ENCODE measurements at regions not wholly inside any gene's neighbourhood (a gene's known extent, or its start where the extent isn't known, plus 50 kb on each side); places are given as distances from the start of the nearest gene placed in this dataset.

DNA sequence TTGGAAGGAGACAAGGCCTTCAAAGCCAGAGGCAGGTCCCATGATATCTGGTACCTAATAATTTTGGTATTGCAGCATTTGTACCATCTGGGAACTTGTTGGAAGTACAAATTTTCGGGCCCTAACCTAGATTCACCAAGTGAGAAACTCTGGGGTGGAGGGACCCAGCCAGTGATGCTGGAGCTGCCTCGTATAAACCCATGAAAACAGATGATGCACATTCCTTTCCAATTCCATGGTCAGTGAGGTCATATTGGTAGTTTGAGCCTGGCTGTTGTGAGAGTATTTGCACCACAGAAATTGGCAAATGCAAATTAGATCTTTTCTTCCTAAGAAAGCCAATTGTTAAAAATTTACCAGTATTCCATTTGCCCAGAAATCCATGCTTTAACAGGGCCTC is 269.6 kb upstream of the PLXNA2 start:
- no peak for DNase-seq (ENCODE audit: low read depth, low spot score)

DNA sequence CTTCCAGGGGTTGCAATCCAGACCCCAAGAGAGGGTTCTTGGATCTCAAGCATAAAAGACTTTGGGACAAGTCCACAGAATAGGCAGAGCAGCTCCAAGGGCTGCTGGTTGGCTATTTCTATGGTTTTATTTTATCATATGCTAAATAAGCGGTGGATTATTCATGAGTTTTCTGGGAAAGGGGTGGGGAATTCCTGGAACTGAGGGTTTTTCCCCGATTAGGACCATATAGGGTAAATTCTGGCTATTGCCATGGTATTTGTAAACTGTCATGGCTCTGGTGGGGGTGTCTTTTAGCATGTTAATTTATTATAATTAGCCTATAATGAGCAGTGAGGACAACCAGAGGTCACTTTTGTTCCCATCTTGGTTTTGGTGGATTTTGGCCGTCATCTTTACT is 270.9 kb upstream of the PLXNA2 start:
- DNase-seq (ENCODE audit: low read depth, low spot score): no peak

DNA sequence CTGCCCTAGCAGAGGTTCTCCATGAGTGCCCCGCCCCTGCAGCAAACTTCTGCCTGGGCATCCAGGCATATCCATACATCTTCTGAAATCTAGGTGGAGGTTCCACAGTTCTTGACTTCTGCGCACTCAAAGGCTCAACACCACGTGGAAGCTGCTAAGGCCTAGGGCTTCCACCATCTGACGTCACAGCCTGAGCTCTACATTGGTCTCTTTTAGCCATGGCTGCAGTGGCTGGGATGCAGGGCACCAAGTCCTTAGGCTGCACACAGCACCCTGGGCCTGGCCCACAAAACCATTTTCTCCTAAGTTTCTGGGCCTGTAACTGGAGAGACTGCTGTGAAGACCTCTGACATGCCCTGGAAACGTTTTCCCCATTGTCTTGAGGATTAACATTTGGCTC is 272.6 kb upstream of the PLXNA2 start:
- DNase-seq (ENCODE audit: low read depth, low spot score): no peak

DNA sequence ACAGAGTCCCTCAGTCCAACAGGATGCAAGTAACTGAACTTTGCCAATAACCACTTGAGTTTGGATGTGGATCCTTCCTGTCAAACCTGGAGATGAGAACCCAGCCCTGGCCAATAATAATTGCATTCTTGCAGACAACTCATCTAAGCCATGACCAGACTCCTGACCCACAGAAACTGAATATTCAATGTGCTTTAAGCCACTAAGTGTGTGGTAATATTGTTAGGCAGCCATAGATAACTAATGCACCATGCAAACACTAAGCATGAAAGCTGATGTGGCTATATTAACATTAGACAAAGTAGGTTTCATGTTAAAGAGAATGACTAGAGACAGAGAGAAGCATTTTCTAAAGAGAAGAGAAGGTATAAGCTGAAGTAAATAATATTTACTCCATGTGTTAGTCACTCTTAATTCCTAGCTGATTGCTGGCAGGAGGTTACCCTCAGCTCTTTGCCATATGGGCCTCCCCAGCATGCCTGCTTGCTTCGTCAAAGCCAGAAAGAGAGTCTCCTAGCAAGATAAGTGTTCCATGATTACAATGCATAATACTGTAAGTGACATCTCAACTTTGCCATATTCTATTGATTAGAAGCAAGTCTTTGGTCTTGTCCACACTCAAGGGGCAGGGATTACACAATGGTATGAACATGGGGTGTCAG is 276.4 kb upstream of the PLXNA2 start:
- DNase-seq (ENCODE audit: low read depth, low spot score): no peak

DNA sequence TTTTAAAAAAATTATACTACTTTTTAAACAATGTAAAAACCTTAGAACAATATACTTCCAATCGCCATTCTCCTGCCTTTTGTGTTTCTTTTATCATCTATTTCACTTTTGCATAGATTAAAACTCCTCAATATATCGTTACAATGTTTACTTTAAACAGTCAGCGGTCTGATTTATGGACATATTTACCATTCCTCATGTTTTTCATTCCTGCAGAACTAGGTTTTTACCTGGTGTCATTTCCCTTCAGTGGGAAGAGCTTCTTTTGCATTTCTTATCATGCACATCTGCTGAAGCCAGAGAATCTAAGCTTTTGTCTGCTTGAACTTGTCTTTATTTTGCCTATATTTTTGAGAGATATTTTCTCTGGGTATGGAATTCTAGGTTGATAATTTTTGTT is 277.4 kb upstream of the PLXNA2 start:
- DNase-seq (ENCODE audit: low read depth, low spot score): no peak

DNA sequence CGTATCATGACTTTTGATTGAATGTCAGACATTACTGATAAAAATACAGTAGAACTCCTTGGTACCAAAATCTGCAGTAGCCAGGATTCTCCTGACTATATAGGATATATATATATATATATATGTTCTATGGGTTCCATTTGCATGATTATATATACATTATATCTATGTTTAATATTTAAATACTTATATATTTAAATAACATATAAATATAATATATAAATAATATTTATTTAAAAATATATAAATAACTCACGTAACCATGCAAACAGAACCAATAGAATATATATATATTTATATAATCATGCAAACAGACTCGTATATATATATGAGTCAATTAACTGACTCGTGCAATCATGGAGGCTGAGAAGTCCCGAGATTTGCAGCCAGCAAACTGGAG is 278.8 kb upstream of the PLXNA2 start:
- no peak for DNase-seq (ENCODE audit: low read depth, low spot score)

DNA sequence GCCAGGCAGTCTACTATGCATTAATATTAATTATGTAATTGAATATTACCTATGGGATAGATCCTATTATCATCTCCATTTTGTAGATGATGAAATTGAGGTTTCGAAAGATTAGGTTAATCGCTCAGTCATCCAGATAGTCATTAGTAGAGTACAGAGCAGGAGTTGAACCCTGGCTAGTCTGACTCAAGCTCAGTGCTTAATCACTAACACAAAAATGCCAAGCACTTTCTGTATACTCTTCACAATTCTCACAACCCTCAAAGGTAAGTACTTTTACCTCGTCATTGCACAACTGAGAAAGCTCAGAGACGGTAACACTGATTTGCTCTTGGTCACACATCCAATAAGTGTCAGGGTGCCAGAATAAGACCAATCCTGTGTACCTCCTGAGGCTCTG is 280.2 kb upstream of the PLXNA2 start:
- DNase-seq (ENCODE audit: low read depth, low spot score): no peak

DNA sequence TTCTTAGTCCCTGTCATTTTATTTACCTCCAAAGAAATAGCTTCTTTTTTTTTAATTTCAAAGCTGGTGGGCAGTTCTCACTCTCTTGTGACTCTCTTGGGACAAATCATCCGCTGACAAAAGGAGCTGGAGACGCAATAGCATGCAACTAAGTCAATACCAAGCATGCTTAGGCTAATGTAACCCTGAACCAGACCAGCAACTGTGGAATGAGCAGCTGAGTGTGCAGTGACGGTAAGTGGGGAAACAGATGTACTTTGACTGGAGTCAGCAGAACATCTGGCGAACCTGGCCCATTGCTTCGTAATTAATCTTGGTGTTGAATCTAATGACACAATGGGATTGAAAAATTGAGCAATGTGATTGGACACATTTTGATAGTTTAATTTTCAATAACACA is 280.7 kb upstream of the PLXNA2 start:
- no peak for DNase-seq (ENCODE audit: low read depth, low spot score)

DNA sequence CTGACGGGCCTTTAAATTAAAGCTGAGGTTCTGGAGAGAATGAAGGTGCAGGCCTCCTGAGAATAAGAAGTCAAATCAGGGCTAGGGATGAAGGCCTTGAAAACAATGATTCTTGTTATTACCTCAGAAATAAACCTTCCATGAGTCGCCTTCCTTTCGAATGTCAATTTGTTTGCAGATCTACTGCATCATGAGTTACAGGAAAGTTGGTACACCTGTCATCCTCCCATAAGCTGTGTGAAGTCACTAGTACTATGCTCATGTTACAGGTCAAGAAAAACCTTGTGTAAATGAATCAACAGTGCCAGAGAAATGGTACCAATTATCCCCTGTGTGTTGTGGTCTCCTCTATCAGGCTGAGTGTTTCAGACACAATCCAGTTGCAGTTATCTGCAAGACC is 281.2 kb upstream of the PLXNA2 start:
- DNase-seq (ENCODE audit: low read depth, low spot score): no peak

DNA sequence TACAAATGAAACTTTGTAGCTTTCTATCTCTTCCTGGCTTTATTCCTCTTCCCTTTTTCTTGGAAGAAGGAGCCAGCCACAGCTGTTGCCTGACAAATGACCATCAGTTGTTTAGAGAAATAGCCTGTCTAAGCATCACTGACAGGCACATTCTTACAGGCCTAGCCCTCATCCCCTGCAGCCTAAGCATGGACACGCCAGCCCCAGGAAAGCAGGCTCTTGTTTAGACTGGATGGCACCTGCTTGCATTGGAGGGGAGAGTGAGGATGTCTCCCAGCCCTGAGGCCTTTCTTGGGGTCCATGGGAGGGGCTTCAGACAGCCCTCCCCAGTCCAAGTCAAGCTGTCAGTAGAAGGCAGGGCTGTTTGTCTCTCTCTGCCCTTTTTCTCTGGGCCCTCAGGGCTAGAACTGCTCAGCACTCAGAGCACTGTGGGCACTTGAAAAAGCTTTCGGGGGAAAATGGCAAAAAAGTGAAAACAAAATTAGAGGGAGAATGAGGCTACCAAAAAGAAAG is 282.5 kb upstream of the PLXNA2 start:
- DNase-seq (ENCODE audit: low read depth, low spot score): no peak

DNA sequence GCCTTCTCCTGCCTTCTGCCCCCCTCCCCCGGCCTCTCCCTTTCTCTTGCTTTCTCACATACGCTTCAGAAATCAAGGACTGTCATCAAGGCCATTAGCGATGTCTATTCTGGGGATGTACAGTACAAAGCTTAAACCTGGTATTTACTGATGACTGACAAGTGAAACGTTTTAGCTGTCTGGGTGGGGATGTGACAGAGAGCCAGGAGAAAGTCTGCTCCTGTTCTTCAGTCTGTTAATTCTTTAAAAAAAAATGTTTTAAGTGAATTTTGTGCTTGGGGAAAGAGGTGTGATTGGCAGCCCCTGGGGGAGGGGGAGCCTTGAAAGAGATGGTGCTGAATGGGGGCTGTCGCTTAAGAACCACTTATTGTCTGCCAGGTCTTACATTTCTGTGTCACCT is 283.0 kb upstream of the PLXNA2 start:
- no peak for DNase-seq (ENCODE audit: low read depth, low spot score)

DNA sequence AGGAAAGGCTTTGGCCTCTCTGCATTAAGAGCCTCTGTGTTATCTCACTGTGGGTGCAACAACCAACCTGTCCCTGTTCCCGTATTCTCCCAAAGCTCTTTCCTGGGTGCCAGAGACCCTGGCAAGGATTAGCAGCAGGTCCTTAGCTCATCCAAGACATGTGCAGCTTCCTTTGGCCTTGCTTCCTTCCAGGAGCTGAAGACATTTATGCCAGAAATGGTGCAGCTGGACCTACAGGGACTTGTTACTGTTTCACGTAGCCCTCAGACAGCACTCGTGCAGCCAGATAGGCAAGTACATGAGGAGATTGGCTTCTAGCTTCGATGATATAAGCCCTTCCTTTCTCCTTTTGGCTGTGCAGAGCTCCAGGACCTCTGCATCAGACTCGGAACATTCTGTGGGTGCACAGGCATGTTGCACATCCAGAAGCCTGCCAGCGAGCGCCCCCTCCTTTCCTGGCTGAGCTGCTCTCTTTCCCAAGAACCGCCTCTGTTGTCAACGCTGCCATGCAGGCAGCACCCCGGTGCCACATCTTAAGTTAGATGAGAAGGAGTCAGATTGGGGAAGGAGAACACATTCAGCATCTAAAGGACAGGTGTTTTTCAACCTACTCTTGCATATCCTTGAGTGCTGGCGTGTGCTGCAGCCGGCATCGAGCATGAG is 284.5 kb upstream of the PLXNA2 start:
- no peak for DNase-seq (ENCODE audit: low read depth, low spot score)

DNA sequence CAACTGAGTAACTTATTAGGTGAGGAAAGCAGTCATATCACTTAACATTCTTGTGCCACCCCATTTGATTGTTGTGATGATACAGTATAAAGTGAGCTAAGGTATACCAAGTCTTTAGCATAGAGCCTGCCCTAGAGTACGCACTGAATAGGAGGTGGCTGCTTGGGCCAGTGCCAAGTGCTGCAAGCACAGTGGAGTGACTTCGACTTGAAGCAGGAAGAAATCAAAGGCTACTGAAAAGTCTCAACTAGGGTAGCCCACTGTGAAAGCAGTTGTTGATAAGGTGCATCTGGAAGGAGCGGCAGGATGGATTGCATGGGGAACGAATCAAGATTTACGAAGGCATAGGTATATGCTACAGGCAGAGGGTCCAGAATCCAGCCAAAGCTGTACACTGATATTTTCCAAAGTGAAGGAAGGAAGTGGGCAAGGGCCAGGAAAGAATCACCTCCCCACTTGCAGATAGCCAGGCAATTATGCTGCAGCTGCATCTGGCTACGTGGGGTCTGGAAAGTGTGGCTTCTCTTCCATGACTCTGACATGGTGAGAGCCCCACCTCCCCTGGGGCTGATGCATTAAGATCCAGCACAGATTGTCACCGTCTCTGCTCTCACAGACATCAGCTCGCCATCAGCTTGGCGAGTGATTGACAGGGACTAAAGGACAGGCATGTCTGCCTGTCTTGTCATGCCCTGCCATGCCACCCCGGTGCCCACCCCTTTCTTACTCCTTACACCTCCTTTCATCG is 287.0 kb upstream of the PLXNA2 start:
- DNase-seq (ENCODE audit: low read depth, low spot score): no peak

DNA sequence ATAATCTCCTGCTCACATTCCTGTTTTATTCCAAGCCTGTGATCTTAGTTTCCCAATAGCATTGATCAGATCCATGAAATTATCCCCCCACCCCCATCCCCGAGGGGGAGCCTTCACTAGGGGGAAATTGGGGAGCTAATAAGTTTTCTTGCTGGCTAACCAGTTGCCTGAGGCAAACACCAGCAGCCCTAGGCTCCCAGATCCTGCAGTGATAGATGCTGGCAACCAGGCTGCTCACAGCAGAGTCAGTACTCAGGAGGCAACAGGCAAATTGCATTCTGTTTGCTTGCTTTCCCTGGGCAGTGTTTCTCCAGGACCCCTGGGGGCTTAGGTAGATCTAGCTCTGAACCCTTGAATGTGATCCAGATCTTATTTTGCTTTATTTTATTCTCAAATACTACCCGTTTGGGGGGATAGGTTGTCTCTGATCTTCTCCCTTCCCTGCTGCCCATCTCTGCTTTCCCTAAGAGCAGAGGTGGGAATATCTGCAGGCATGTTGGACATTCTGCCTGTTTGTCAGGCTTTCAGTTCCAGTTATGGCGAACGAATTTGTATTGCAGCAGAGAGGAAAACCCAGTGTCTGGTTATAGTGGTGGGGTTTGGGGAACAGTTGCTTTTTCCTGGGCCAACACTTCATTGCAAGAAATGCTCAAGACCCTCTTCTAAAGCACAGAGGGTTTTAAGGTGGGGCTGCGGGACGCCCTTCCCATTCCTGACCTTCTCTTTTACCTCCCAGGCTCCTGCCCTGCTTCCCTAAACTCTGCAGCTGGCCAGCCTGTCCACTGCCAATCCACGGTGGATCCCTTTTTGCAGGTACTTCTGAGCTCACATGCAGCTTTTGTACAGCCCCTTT is 289.8 kb upstream of the PLXNA2 start:
- DNase-seq (ENCODE audit: low read depth, low spot score): no peak

DNA sequence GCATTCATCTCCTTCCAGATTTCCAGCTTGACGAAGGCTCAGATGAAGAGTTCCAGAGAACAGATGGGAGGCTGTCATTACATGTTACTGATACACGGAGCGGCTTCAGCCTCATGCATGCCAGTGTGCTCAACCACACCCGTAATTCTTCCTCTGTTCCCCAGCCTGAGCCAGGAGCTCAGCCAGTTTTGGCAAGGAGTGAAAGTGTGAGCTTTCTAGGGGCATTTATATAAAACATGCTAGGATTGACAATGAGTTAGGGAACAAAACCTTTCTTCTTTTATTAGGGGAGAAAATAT is 290.4 kb upstream of the PLXNA2 start:
- no peak for DNase-seq (ENCODE audit: low read depth, low spot score)

DNA sequence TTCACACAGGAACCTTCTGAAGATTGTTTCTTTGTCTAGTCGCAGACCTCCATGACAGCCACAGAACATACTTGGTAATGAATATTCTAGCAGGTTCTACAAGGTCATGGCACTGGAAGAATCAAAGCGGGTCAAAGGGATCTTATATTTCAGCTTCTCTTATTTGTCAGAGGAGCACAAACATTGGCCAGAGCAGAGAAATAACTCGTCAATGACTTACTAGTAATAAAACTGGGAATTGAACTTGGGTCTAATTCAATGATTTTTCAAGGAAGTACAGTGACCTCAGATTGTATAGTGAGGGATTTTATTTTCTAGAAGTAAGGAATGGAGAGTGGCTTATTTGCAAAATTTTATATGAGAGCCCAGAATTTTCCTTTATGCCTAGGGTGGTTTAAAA is 290.8 kb upstream of the PLXNA2 start:
- DNase-seq (ENCODE audit: low read depth, low spot score): no peak

DNA sequence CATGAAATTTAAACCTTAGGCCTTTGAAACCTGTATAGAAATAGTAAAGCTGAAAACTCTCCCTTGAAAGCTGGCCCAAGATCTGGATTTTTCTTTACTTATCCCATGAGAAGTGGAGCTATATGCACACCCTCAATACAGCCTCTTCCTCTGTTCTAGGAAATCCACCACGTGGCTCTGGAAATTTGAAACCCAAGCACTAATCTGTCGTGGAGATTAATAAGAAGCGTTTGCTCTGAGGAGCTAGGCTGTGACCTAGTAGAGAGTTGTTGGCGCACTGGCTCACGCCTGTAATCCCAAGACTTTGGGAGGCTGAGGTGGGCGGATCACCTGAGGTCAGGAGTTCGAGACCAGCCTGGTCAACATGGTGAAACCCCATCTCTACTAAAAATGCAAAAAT is 291.3 kb upstream of the PLXNA2 start:
- no peak for DNase-seq (ENCODE audit: low read depth, low spot score)

DNA sequence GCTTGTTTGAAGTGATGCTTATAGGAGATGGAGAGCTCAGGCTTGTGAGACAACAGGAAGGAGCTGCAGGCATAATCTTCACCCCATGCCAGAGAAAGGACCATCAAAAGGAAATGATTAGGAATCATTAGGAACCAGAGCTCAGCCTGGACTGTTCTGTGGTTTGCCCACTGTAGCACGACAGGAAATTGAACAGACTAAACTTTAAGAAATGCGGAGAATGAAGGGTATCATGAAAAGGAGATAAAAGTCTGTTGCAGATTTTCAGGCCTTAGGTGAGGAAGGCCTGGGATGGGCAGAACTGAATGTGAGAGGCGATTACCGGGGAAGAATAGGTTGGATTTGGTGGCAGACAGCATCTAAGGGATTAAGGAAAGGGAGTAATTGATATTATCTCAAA is 292.0 kb upstream of the PLXNA2 start:
- no peak for DNase-seq (ENCODE audit: low read depth, low spot score)

DNA sequence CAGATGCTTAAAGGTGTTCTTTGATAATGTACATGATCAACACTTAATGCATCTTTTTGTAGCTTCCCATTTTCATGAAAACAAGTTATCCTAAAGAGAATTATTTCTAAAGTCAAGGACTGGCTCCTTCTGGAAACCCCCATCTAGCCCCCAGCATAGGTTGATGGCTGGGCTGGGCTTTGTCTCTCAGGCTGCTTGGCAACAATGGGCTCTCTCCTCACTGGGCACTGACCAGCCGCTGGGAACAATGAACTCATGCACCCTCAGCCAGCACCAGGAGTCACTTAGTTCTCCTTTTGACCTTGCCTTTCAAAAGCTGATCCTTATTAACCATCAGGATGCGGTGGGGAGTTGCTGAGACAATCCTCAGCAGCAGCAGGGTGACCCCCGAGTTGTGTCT is 293.0 kb upstream of the PLXNA2 start:
- no peak for DNase-seq (ENCODE audit: low read depth, low spot score)

DNA sequence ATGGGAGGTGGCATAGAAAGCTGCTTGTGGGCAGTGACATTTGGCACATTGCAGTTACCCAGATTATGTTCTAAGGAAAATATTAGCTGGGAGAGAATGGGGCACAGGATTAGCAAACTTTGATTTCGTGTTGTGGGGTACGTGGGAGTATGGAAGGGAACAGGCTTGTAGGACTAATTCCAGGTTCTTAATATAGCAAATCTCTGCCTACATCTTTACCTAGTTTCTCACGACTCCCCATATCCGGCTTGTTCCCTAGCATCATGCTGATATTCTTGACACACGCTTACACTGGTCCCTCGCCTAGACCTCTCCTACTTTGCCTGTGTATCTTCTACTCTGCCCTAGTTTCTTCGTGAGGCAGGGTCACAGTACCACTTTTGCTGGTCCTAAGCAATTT is 293.9 kb upstream of the PLXNA2 start:
- DNase-seq (ENCODE audit: low read depth, low spot score): no peak

DNA sequence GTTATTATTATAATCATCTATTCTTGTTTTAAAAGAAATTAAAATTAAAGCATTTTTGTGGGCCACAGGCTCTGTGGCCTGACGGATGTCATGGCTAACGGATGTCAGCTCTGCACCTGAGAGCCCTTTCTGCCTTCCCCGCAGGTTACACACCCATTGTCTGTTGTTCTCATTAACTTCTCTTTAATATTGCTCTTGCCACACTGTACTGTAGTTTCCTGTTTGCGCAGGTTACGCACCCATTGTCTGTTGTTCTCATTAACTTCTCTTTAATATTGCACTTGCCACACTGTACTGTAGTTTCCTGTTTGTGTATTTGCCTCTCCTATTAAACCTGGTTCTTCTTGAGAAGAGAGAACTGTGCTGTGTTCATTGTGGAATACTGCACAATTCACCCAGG is 294.4 kb upstream of the PLXNA2 start:
- DNase-seq (ENCODE audit: low read depth, low spot score): no peak

DNA sequence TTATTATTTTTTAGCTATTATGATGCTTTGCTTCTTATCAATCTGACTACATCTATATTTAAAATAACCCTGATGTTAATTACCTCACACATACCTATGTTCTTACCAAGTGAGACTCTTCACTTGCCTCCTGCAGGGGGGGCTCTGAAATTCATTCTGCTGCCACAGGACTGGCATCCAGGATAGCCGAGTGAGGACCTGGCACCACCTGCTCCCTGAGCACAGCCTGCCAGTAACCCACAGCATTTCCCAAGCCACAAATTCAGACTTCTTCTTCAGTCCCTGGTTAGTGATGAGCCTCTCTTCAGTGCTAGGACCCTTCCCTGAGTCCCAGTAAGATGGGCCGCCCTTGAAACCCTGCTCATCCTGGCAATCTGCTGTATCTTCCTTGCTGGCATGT is 296.5 kb upstream of the PLXNA2 start:
- no peak for DNase-seq (ENCODE audit: low read depth, low spot score)

Data from iPS DF 19.7 (cell line).